ENCODE measurements at regions not wholly inside any gene's neighbourhood (a gene's known extent, or its start where the extent isn't known, plus 50 kb on each side); places are given as distances from the start of the nearest gene placed in this dataset.

DNA sequence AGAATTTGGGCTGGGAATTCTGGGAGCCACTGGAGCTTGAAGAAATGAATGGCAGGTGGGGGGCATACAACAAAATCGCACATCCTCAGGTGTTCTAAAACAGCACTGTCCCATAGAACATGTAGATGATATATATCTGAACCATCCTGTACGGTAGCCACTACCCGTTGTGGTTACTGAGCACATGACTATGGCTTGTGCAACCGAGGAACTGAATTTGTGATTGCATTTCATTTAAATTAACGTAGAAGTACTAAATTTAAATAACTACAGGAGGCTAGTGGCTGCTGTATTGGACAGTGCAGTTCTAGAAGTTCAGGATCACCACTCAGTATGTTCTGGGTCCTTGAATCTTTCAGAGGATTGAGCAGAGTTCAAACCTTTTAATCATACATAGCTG is 172.4 kb downstream of the PHETA1 start:
- Histone ChIP-seq H3K4me3 (no peak overlapping the region), H3K27me3 (replicated peaks; ENCODE audit: insufficient read depth) (no peaks in the 10 kb centered on the region), H3K4me1 (ENCODE audit: control insufficient read depth in 1 of 2, low read depth in 2 of 2) (no peaks in the 10 kb centered on the region), H3K9me3 (no peaks in the 10 kb centered on the region), H3K27ac (no peak overlapping the region), H3K36me3 (no peaks in the 10 kb centered on the region)
- TF ChIP-seq, protein P1, sequence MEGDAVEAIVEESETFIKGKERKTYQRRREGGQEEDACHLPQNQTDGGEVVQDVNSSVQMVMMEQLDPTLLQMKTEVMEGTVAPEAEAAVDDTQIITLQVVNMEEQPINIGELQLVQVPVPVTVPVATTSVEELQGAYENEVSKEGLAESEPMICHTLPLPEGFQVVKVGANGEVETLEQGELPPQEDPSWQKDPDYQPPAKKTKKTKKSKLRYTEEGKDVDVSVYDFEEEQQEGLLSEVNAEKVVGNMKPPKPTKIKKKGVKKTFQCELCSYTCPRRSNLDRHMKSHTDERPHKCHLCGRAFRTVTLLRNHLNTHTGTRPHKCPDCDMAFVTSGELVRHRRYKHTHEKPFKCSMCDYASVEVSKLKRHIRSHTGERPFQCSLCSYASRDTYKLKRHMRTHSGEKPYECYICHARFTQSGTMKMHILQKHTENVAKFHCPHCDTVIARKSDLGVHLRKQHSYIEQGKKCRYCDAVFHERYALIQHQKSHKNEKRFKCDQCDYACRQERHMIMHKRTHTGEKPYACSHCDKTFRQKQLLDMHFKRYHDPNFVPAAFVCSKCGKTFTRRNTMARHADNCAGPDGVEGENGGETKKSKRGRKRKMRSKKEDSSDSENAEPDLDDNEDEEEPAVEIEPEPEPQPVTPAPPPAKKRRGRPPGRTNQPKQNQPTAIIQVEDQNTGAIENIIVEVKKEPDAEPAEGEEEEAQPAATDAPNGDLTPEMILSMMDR (IDR thresholded peaks at IDR 0.05) = no peak
- DNase-seq (ENCODE audit: low spot score) (no peak), ATAC-seq (ENCODE audit: insufficient number of reproducible peaks, low FRiP score, low read depth) (no peak)

DNA sequence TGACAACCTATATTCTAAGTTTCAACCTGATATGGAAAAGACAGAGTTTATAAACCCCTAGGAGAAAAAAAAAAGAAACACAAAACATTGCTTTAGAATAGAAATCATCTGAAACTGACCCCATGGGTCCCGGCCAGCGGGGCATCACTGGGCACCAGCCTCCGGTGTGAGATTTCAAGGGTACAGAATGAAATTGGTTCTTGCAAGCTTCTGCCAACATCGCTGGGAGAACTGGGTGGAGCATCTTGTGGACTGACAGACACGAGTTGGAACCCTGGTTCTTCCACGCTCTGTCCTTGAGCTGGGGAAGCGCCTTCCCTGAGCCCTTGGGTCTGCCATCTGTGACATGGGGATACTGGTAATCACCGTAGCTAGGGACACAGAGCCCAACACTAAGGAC is 173.6 kb downstream of the PHETA1 start:
- no peak for DNase-seq (ENCODE audit: low spot score)
- Histone ChIP-seq H3K36me3 (no peaks in the 10 kb centered on the region), H3K27me3 (replicated peaks; ENCODE audit: insufficient read depth) (no peaks in the 10 kb centered on the region), H3K4me3 (no peak overlapping the region), H3K9me3 (no peaks in the 10 kb centered on the region), H3K4me1 (ENCODE audit: control insufficient read depth in 1 of 2, low read depth in 2 of 2) (no peaks in the 10 kb centered on the region), H3K27ac (no peak overlapping the region)
- TF ChIP-seq, protein P1 (IDR thresholded peaks at IDR 0.05) = no peak
- ATAC-seq (ENCODE audit: insufficient number of reproducible peaks, low FRiP score, low read depth) = no peak

DNA sequence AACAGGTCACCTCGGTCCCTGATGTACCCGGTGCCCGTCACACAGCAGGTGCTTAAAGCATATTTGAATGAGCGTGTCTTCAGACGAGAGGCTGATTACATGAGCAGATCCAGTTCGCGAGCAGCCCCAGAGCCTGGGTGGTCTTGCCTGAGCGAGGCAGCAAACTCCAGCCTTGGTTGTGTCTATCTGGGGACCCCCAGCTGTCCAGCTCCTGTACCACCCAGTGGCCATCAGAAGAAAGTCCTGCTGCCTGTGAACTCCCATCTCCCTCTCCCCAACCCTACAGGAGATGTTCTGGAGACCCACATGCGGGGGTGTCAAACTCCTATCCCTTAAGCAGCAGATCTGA is 174.2 kb downstream of the PHETA1 start:
- no peaks in the 10 kb centered on the region for H3K9me3 ChIP-seq
- H3K4me3 ChIP-seq = no peak overlapping the region
- DNase-seq (ENCODE audit: low spot score) (no peak), ATAC-seq (ENCODE audit: insufficient number of reproducible peaks, low FRiP score, low read depth) (no peak)
- H3K27me3 ChIP-seq (replicated peaks; ENCODE audit: insufficient read depth) = no peaks in the 10 kb centered on the region
- H3K27ac ChIP-seq = no peak overlapping the region
- TF ChIP-seq, protein P1 (IDR thresholded peaks at IDR 0.05) = no peak
- no peaks in the 10 kb centered on the region for H3K36me3 ChIP-seq
- H3K4me1 ChIP-seq (ENCODE audit: control insufficient read depth in 1 of 2, low read depth in 2 of 2) = no peaks in the 10 kb centered on the region

DNA sequence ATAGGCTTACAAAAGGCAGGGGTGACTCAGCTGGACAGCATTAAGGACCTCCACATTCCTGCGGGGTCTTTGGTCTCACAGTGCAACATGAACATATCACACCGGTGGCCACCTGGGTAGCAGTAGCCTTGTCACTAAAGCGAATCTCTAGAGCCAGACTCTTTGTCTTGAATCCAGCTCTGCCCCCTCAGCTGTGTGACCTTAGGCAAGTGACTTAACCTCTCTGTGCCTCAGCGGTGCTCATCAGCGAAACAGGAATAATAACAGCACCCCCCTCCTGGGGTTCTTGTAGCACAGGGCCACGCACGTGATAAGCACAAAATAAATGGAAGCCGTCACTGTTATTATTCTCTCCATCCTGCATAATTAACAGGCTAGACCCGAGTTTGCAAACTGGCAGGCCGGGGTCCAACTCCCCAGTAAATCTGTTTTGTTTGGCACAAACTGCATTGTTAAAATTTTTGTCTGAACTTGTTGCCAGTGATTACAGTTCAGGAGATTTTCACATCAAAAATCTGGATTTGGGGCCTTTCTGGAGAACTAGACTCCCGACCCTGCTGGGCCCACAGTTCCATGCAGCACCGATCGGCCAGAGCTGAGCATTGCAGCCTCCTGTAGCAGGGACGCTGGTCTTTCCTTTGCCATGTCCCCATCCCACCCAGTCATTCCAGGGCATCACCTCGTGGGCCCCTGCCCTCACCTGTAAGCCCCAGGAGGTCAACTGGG is 174.8 kb downstream of the PHETA1 start:
- ATAC-seq (ENCODE audit: insufficient number of reproducible peaks, low FRiP score, low read depth) = no peak
- H3K4me1 ChIP-seq (ENCODE audit: control insufficient read depth in 1 of 2, low read depth in 2 of 2) = no peaks in the 10 kb centered on the region
- H3K36me3 ChIP-seq = no peaks in the 10 kb centered on the region
- DNase-seq (ENCODE audit: low spot score) = no peak
- no peak overlapping the region for H3K27ac ChIP-seq
- H3K4me3 ChIP-seq = no peak overlapping the region
- TF ChIP-seq, protein P1 (IDR thresholded peaks at IDR 0.05) = no peak
- H3K9me3 ChIP-seq = no peaks in the 10 kb centered on the region
- H3K27me3 ChIP-seq (replicated peaks; ENCODE audit: insufficient read depth) = no peaks in the 10 kb centered on the region

DNA sequence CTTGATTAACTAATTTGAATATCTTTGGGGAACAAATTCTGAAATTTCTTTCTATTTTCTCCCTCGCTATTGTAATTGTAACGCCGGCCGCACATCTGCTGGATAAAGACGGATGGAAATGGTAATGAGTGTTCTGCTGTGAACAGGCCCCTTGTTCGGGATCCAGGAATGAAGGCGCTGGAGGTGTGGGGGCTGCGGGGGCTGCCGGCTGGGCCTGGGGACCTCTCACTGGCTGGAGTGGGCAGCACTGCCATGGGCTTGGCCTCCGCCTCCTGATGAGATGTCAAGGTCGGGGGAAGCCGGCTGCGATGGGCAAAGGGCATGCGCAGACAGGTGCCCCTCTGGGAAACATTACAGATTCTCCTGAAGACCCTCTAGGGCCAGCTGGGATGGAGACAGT is 175.4 kb downstream of the PHETA1 start:
- Histone ChIP-seq H3K36me3 (no peaks in the 10 kb centered on the region), H3K4me1 (ENCODE audit: control insufficient read depth in 1 of 2, low read depth in 2 of 2) (no peaks in the 10 kb centered on the region), H3K9me3 (no peaks in the 10 kb centered on the region), H3K27ac (no peak overlapping the region), H3K4me3 (no peak overlapping the region), H3K27me3 (replicated peaks; ENCODE audit: insufficient read depth) (no peaks in the 10 kb centered on the region)
- no peak for DNase-seq (ENCODE audit: low spot score)
- TF ChIP-seq, protein P1 (IDR thresholded peaks at IDR 0.05) = no peak
- ATAC-seq (ENCODE audit: insufficient number of reproducible peaks, low FRiP score, low read depth) = no peak

Data from thoracic aorta (tissue), 2 donors.